ENCODE measurements at regions not wholly inside any gene's neighbourhood (a gene's known extent, or its start where the extent isn't known, plus 50 kb on each side); places are given as distances from the start of the nearest gene placed in this dataset.

DNA sequence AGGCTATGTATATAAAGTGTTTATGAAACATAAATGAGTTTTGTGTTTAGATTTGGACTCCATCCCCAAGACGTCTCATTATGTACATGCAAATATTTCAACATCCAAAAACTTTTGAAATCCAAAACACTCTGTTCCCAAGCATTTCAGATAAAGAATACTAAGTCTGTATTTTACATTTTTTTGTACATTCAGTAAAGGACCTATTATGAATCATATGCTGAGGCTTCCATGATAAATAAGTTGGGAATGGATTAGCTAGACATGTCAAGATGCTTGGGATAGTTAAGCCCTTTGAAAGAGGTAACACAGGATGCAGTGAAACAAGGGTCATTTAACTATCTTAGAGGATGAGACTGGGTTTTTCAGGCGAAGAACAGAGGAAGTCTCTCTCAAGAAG lies 262.9 kb downstream of the SNX13 start:
- no peak for DNase-seq
- intact Hi-C loops (cut with DNase I) = no loop called here

GRCh38 chr7:17678896-17679295 lies 261.4 kb downstream of the SNX13 start:
- intact Hi-C loops (cut with DNase I) = no loop called here
- DNase-seq = no peak

DNA sequence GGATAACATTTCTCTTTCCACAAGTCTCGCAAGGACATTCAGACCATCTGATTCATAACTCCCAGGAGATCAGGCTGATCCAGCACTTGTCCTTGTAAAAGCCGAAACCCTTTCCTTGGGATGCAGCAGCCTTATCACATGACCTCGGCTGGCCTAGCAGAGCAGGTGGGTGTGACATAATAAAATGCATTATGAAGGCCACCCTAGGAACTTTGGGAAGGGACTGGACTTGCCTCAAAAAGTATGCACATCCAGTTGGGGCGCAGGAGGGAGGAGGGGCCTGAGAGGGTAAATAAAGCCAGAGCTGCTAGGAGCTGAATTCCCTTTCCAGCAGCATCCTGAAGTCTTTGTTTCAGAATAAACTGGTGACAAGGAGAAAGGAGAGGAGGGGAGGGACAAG lies 260.8 kb downstream of the SNX13 start:
- DNase-seq = no peak
- intact Hi-C loops (cut with DNase I) = no loop called here

DNA sequence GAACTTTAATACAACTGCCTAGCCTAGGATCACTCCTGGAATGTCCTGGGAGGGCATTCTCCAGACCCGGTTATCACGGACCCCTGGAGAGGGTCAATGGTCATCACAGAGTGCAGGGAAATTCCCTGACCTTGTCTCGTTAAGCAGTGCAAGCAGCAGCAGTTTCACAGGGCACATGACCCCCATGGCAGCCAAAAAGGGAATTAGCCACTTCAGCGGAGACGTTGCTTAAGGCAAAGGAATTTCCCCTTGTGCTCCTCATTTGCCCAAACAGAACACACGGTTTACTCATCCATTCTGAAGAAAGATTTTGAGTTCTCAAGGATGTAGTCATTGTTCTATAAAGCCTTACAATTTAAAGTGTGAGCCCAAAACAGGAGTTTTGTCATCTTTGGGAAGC lies 260.3 kb downstream of the SNX13 start:
- DNase-seq = peak in 5 of 10 donors; percentile 14 to 87 (median 22)

DNA sequence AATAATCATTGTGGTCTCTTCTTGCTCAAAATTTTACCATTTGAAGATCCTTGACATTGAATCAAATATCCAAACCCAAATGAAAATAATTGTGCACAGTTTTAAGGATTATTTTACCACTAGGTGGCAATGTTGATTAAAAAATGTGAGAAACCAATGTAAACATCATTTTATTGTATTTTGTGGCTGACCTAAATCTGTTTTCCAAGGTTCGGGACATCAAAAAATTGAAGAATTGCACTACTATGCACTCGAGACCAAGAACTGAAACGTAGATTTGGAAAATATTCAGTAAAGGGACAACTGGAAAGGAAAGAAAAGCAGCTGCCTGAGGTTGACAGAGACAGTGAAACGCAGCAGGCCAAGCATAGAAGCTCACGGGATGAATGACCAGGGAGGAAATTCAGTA lies 259.3 kb downstream of the SNX13 start:
- DNase-seq = no peak
- intact Hi-C loops (cut with DNase I) = loop anchor here (10.0 kb wide), 1 partner anchor 664 kb away; no protein-coding TSS in a partner anchor

More for the DNA sequence above, 260.3 kb downstream of the SNX13 start:
- intact Hi-C loops (cut with DNase I) = loop anchor here (10.0 kb wide), 1 partner anchor 665 kb away; no protein-coding TSS in a partner anchor

DNA sequence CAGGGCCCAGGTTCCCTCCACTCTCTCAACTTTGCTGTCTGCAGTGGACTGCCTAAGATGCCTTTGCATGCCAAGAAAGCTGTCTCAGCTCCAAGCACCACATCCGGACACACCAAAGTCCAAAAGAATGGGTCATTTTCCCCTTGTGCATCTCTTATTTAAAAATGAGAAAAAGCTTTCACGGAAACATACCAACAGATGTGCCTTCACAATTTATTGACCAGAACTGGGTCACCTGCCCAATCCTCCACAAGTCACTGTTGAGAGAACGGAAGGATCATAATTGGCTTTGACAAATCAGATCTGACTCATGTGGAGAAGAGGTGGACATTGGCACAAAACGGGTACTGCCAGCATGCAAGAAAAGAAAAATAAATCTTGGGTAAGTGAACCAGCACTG lies 258.3 kb downstream of the SNX13 start:
- DNase-seq = no peak
- intact Hi-C loops (cut with DNase I) = loop anchor here (10.0 kb wide), 1 partner anchor 663 kb away; no protein-coding TSS in a partner anchor

GRCh38 chr7:17682586-17682985 lies 257.7 kb downstream of the SNX13 start:
- intact Hi-C loops (cut with DNase I) = loop anchor here (10.0 kb wide), 1 partner anchor 662 kb away; no protein-coding TSS in a partner anchor
- DNase-seq = no peak

- intact Hi-C loops (cut with DNase I) = loop anchor here (10.0 kb wide), 1 partner anchor 660 kb away; no protein-coding TSS in a partner anchor
- DNase-seq = no peak
Observed at GRCh38 chr7:17685141-17685540, 255.2 kb downstream of the SNX13 start.

- no peak for DNase-seq
- intact Hi-C loops (cut with DNase I) = loop anchor here (10.0 kb wide), 1 partner anchor 657 kb away; no protein-coding TSS in a partner anchor
Observed at GRCh38 chr7:17687361-17687760, 252.9 kb downstream of the SNX13 start.

- intact Hi-C loops (cut with DNase I) = loop anchor here (10.0 kb wide), 1 partner anchor 655 kb away; no protein-coding TSS in a partner anchor
- no peak for DNase-seq
Observed at GRCh38 chr7:17689361-17689902, 250.9 kb downstream of the SNX13 start.

- intact Hi-C loops (cut with DNase I) = no loop called here
- DNase-seq = no peak
Observed at GRCh38 chr7:17690030-17690429, 250.3 kb downstream of the SNX13 start.

- peak in 1 of 10 donors; percentile 30 for DNase-seq
- intact Hi-C loops (cut with DNase I) = no loop called here
Observed at GRCh38 chr7:17696422-17696821, 243.9 kb downstream of the SNX13 start.

DNA sequence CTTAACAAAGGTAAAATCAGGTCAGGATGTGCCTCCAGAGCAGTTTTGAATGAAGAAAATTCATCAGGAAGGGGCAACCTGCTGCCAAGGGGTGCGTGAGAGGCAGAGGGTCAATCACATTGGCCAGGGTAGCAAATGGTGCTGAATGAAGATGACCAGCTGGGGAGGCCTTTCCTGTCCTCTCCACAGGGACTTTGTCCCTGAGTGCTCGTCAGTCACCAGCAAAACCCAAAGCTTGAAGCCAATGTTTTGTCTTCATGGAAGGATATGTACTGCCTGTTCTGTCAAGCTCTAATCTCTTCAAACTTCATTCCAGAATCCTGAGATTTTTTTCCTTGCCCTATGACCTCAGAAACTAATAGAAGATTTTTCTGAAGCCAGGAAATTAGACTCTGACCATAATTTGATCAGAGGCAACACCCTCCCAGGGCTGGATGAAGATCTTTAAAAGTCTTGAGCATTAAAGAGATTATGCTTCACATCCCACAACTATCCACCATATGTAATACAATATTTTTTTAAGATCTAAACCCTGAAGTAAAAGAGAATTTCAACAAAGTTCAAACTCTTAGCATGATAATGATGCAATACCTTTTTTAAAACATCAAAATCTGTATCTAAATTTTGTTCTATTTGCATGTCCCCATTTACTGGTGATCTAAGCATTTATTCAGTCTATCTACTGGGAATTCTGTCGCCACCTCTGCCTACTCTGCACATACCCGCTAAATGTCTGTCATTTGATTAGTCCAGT lies 243.0 kb downstream of the SNX13 start:
- intact Hi-C loops (cut with DNase I) = no loop called here
- no peak for DNase-seq

DNA sequence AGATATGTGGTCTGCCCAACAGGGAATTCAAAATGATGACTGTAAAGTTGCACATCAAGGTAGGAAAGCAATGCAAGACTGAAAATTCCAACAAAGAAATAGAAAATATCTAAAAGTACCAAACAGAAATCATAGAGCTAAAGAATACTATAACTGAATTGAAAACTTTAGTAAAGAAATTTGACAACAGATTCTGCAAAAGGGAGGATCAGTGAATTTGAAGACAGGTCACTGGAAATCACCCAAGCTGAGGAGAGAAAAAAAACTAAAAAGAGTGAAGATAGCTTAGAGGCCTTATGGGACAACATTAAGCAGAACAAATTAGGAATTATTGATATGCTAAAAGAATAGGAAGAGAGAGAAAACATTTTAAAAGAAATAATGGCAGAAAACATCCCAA lies 240.6 kb downstream of the SNX13 start:
- intact Hi-C loops (cut with DNase I) = no loop called here
- no peak for DNase-seq

- intact Hi-C loops (cut with DNase I) = no loop called here
Observed at GRCh38 chr7:17700138-17700537, 240.2 kb downstream of the SNX13 start.

DNA sequence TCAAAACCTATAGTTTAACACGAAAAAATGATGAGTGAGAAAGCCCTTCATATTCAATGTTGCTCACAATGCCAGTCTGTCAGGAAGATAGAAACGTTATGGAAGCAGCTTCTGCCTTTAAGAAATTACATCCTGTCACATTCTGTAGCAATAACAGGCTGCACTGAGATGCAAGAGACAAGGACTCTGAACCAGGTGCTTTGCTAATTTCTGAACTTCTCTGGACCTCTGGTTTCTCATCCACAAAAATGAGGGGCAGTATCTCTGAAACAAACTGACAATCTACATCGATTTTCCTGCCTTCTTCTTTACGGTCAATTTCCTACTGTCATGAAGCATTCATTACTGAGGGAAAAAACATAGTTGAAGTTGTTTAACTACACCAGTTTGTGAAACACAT lies 234.0 kb downstream of the SNX13 start:
- intact Hi-C loops (cut with DNase I) = no loop called here
- DNase-seq = no peak

More at GRCh38 chr7:17700138-17700537, 240.2 kb downstream of the SNX13 start:
- DNase-seq = no peak

DNA sequence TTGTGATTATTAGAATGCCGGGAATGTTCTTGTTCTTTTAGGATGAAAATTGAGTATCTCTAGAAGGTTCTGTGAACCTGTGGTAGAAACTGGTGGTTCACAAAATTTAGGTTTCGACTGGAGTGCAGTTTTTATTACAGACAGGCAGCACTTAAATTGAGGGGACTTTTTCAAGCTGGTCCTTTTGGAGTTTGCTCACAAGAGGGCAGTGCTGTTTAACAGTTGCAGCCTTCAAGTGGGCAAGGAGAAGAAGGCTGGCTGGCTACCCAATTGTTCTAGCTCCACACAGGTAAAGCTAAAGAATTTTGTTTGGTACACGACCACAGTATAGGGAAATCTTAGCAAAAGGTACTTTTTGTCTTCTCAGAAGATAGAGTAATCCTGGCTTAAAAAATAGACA lies 233.6 kb downstream of the SNX13 start:
- intact Hi-C loops (cut with DNase I) = no loop called here
- peak in 6 of 10 donors; percentile 16 to 85 (median 49) for DNase-seq

DNA sequence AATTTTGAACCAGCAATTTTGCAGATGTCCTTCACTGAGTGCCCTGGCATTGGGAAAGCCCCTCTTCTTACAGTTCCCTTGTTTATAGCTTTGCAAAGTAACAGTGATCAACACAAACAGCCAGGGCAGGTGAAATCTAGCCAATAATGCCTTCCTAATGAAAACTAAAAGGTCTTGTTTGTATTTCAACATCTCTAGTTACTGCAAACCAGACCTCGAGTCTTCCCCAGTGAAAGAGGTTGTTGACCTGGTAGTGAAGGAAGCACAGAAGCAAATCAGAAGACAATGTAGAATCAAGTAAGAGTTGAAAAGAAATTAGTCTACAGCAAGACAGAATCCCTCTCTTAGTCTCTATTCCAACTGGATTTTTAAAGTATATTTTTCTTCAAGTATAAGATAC lies 231.2 kb downstream of the SNX13 start:
- intact Hi-C loops (cut with DNase I) = no loop called here
- DNase-seq = no peak

- no peak for DNase-seq
- intact Hi-C loops (cut with DNase I) = no loop called here
Observed at GRCh38 chr7:17709599-17709998, 230.7 kb downstream of the SNX13 start.

DNA sequence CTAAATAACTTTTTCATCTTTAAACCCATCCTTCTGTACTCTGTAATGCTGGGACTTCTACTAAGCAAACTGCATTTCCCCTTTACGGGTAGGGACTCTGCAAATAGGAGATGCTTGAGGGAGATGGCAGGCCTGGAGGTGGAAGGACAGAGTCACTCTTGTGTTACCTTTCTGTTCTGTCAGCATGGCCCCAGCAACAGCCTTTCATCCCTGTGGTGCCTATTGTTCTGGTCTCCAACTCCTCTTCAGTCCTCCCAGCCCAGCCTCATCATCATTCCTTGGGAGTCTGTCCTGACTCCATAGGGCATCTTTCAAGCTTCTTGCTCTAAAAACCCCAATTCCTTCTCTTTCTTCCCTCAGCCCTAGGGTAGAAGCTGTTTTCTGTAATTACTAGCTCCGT lies 230.0 kb downstream of the SNX13 start:
- no peak for DNase-seq
- intact Hi-C loops (cut with DNase I) = no loop called here

GRCh38 chr7:17713584-17713983 lies 226.7 kb downstream of the SNX13 start:
- intact Hi-C loops (cut with DNase I) = no loop called here
- DNase-seq = no peak

GRCh38 chr7:17716816-17717215 lies 223.5 kb downstream of the SNX13 start:
- intact Hi-C loops (cut with DNase I) = no loop called here
- no peak for DNase-seq

All from posterior cingulate gyrus (tissue), 11 donors.